ENCODE measurements at regions not wholly inside any gene's neighbourhood (a gene's known extent, or its start where the extent isn't known, plus 50 kb on each side); places are given as distances from the start of the nearest gene placed in this dataset.

DNA sequence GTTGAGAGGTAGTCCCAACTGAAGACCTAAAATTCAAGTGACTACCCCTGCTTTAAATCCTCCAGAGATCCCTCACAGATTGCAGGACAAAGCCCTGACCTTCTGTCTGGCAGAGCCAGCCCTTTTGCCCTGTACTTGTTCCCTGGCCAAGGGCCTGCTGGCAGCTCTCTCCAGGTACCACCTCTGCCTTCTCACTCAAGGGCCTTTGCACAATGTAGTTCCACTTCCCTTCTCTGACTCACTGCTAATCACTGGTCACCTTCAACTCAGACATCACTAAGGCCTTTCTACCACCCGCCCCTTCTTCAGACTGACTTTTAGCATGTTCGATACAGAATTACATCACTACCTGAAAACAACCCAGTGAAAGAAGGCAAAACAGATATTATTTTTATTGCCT is 411.0 kb downstream of the TMEM182 start (continued):
- TF ChIP-seq, protein P1, sequence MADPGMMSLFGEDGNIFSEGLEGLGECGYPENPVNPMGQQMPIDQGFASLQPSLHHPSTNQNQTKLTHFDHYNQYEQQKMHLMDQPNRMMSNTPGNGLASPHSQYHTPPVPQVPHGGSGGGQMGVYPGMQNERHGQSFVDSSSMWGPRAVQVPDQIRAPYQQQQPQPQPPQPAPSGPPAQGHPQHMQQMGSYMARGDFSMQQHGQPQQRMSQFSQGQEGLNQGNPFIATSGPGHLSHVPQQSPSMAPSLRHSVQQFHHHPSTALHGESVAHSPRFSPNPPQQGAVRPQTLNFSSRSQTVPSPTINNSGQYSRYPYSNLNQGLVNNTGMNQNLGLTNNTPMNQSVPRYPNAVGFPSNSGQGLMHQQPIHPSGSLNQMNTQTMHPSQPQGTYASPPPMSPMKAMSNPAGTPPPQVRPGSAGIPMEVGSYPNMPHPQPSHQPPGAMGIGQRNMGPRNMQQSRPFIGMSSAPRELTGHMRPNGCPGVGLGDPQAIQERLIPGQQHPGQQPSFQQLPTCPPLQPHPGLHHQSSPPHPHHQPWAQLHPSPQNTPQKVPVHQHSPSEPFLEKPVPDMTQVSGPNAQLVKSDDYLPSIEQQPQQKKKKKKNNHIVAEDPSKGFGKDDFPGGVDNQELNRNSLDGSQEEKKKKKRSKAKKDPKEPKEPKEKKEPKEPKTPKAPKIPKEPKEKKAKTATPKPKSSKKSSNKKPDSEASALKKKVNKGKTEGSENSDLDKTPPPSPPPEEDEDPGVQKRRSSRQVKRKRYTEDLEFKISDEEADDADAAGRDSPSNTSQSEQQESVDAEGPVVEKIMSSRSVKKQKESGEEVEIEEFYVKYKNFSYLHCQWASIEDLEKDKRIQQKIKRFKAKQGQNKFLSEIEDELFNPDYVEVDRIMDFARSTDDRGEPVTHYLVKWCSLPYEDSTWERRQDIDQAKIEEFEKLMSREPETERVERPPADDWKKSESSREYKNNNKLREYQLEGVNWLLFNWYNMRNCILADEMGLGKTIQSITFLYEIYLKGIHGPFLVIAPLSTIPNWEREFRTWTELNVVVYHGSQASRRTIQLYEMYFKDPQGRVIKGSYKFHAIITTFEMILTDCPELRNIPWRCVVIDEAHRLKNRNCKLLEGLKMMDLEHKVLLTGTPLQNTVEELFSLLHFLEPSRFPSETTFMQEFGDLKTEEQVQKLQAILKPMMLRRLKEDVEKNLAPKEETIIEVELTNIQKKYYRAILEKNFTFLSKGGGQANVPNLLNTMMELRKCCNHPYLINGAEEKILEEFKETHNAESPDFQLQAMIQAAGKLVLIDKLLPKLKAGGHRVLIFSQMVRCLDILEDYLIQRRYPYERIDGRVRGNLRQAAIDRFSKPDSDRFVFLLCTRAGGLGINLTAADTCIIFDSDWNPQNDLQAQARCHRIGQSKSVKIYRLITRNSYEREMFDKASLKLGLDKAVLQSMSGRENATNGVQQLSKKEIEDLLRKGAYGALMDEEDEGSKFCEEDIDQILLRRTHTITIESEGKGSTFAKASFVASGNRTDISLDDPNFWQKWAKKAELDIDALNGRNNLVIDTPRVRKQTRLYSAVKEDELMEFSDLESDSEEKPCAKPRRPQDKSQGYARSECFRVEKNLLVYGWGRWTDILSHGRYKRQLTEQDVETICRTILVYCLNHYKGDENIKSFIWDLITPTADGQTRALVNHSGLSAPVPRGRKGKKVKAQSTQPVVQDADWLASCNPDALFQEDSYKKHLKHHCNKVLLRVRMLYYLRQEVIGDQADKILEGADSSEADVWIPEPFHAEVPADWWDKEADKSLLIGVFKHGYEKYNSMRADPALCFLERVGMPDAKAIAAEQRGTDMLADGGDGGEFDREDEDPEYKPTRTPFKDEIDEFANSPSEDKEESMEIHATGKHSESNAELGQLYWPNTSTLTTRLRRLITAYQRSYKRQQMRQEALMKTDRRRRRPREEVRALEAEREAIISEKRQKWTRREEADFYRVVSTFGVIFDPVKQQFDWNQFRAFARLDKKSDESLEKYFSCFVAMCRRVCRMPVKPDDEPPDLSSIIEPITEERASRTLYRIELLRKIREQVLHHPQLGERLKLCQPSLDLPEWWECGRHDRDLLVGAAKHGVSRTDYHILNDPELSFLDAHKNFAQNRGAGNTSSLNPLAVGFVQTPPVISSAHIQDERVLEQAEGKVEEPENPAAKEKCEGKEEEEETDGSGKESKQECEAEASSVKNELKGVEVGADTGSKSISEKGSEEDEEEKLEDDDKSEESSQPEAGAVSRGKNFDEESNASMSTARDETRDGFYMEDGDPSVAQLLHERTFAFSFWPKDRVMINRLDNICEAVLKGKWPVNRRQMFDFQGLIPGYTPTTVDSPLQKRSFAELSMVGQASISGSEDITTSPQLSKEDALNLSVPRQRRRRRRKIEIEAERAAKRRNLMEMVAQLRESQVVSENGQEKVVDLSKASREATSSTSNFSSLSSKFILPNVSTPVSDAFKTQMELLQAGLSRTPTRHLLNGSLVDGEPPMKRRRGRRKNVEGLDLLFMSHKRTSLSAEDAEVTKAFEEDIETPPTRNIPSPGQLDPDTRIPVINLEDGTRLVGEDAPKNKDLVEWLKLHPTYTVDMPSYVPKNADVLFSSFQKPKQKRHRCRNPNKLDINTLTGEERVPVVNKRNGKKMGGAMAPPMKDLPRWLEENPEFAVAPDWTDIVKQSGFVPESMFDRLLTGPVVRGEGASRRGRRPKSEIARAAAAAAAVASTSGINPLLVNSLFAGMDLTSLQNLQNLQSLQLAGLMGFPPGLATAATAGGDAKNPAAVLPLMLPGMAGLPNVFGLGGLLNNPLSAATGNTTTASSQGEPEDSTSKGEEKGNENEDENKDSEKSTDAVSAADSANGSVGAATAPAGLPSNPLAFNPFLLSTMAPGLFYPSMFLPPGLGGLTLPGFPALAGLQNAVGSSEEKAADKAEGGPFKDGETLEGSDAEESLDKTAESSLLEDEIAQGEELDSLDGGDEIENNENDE (IDR thresholded peaks at IDR 0.05; ENCODE audit: insufficient replicate concordance, low read length) = no peak
- TF ChIP-seq POU5F1 (IDR thresholded peaks at IDR 0.05; ENCODE audit: low read depth, low read length) (no peak), NANOG (IDR thresholded peaks at IDR 0.05; ENCODE audit: insufficient read depth, low read depth, low read length, poor library complexity, severe bottlenecking) (no peak)
